Epithelial cell of esophagus (primary cell): ENCODE measurements at regions not wholly inside any gene's neighbourhood (a gene's known extent, or its start where the extent isn't known, plus 50 kb on each side); places are given as distances from the start of the nearest gene placed in this dataset.

Experiments
- DNase-seq: peaks from one replicate; pipeline ENCODE4 v3.0.0; 2010; ENCODE audit warnings: low read depth
- H3K4me3 ChIP-seq: 2 replicates; pipeline ENCODE4 v1.5.1; 2011; ENCODE audit warnings: mild to moderate bottlenecking, low read length, control low read depth
- TF ChIP-seq, protein P1 (sequence below): IDR thresholded peaks from 2 replicates; pipeline ENCODE4 v1.5.1; 2011; ENCODE audit warnings: low read depth, mild to moderate bottlenecking, low read length, control low read depth, inconsistent platforms; ENCODE audit not compliant: insufficient read depth; ENCODE audit errors: missing control alignments

DNA sequence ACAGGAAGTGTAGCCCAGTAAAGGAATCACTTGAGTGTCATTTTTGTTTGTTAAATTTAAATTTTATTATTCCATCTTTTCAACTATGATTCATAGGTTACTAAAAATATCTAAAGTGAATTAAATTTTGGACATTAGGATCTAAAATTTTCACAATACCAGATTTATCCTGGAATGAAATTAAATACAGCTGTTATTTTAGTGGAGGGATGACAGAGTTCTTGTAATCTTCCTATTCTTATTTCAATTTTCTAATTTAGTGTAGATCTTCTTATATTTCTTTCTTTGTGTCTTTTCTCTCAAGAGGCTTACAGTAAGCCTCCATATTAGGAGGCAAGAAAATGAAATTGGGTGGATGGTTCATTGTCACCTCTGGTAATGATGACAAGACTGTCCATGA is 167.9 kb upstream of the TNC start:
- DNase-seq = no peak
- no peak overlapping the region for H3K4me3 ChIP-seq
- TF ChIP-seq, protein P1, sequence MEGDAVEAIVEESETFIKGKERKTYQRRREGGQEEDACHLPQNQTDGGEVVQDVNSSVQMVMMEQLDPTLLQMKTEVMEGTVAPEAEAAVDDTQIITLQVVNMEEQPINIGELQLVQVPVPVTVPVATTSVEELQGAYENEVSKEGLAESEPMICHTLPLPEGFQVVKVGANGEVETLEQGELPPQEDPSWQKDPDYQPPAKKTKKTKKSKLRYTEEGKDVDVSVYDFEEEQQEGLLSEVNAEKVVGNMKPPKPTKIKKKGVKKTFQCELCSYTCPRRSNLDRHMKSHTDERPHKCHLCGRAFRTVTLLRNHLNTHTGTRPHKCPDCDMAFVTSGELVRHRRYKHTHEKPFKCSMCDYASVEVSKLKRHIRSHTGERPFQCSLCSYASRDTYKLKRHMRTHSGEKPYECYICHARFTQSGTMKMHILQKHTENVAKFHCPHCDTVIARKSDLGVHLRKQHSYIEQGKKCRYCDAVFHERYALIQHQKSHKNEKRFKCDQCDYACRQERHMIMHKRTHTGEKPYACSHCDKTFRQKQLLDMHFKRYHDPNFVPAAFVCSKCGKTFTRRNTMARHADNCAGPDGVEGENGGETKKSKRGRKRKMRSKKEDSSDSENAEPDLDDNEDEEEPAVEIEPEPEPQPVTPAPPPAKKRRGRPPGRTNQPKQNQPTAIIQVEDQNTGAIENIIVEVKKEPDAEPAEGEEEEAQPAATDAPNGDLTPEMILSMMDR = no peak

DNA sequence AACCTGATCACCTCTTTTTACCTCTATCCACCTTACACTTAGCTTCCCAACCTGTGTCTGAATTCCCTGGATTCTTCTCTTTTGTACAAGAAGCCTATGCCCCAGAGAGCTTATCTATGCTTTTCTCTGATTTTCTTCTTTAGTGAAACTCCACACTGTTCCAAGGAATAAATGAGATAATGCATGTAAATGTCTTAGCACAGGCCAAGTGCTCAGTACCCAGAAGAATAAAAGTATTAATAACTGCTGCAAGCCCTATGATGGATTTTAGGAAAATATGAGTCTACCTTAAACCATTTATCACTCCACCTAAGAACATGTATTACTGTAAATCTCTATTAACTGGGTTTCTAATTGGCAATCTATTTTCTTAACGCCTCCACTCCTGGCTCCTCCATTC is 168.5 kb upstream of the TNC start:
- H3K4me3 ChIP-seq = no peak overlapping the region
- TF ChIP-seq, protein P1 = no peak
- no peak for DNase-seq

DNA sequence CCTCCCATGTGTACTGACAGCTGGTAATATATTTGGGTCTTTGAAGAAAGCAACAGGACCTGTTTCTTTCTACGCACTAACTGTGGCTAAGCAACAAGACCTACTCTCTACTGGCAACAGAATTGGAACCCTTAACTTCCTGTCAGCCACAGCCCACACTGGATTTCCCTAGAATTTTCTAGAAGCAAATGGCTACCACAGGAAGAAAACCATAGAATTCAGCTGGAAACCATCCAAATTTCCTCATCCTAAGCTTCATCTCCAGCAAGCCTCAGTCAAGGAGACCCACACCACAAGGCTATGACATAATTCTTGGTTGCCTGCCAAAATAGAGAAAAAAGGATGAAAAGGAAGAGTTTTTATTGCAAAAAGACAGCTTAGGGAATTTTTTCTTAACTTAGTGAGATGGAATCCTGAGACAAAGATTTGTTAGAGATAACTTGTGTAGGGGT is 171.8 kb upstream of the TNC start:
- DNase-seq = no peak
- TF ChIP-seq, protein P1 = no peak
- no peak overlapping the region for H3K4me3 ChIP-seq

DNA sequence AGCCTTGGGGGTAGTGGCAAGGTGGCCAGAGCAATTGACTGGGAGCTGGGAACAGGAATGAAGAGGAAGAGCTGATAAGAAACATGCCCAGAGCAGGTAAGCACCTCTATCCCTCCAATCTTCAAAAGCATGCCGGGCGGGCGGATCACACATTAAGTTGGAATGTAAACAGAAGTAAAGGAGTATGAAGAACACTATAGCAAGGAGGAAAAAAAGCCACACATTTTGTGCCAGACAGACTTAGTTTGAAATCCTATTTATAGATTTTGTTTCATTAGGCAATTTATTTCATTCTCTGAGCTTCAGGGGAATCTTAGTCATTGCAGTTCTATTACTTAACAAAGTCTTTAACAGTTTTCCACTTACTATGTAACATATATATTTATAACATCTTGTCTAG is 173.9 kb upstream of the TNC start:
- TF ChIP-seq, protein P1 = no peak
- H3K4me3 ChIP-seq = no peak overlapping the region
- DNase-seq = peak; percentile 90

DNA sequence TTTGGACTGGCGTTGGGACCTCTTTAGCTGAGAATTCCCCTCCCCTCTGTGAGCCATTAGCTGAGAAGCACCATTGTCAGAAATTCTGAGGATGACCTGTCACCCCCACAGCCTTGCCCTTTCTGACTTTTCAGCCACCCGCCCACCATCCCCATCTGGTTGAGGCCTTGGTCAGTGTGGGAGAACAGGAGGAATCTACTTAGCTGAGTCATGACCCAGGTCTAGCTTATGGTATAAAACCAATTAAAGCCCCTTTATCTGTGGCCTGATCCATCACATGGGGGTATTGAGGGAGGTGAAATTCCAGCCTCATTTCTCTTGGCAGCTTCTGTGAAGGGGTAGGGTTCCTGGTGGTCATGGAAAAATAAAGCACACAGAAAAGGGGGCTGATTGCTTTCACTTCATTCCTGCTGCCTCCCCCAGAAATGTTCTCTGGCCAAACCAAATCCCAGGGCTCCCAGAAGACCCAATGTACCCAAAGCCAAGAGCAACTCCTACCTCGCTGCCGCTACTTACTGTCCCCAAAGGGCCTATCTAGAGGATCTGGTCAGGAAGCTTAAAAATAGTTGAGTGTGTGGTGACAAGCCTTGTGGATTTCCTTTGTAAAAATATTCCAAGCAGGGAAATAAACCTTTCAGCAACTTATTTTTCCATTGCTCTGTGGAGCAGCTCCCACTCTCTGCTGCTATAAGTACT is 174.8 kb upstream of the TNC start:
- TF ChIP-seq, protein P1 = no peak
- H3K4me3 ChIP-seq = no peak overlapping the region
- DNase-seq = no peak

DNA sequence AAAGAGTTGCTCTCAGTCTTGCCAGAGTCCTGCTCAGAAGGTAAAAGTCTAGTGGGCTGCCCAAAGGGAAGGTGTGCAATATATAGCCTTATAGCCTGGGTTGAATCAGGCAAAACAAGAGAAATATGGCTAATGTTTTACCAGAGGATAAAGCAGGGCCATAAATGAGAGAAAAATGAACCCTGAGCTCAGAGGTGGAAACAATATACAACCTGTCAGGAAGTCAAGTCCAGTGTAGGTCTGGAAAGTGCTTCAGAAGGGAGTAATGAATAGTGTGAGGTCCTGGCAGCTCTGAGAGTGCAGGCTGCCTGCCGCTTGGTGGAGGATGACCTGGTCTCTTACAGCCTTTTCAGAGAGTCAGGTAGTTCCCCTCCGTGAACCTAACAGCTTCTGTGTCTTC is 177.8 kb upstream of the TNC start:
- H3K4me3 ChIP-seq = no peak overlapping the region
- TF ChIP-seq, protein P1 = no peak
- DNase-seq = no peak
